ENCODE measurements at regions not wholly inside any gene's neighbourhood (a gene's known extent, or its start where the extent isn't known, plus 50 kb on each side); places are given as distances from the start of the nearest gene placed in this dataset.

- TF ChIP-seq ATF6 (CRISPR knock-in tag; IDR thresholded peaks at IDR 0.05) (no peak), C11orf30 (IDR thresholded peaks at IDR 0.05; ENCODE audit: low read depth) (peak; percentile 24; the same call in 1 of the 2 replicates), GATAD2A (IDR thresholded peaks at IDR 0.05) (no peak), NFRKB (IDR thresholded peaks at IDR 0.05; ENCODE audit: low read depth) (no peak), CREB5 (CRISPR knock-in tag; IDR thresholded peaks at IDR 0.05) (no peak), HDAC2 (IDR thresholded peaks at IDR 0.05) (no peak), TCF3 (CRISPR knock-in tag; IDR thresholded peaks at IDR 0.05) (no peak), ZNF134 (CRISPR knock-in tag; conservative IDR thresholded peaks at IDR 0.05) (no peak), ZNF354B (CRISPR knock-in tag; IDR thresholded peaks at IDR 0.05) (no peak), CBFA2T2 (conservative IDR thresholded peaks at IDR 0.05) (no peak), FOXP1 (CRISPR knock-in tag; IDR thresholded peaks at IDR 0.05) (no peak), ZNF277 (CRISPR knock-in tag; IDR thresholded peaks at IDR 0.05; ENCODE audit: borderline replicate concordance) (no peak), PTBP1 (IDR thresholded peaks at IDR 0.05; ENCODE audit: low read depth, low read length) (no peak), OTX1 (CRISPR knock-in tag; IDR thresholded peaks at IDR 0.05) (no peak), TBL1XR1 (IDR thresholded peaks at IDR 0.05; ENCODE audit: low read length in 2 of 2) (no peak), THRA (IDR thresholded peaks at IDR 0.05) (no peak), REST (IDR thresholded peaks at IDR 0.05; ENCODE audit: borderline replicate concordance) (no peak), REST (CRISPR knock-in tag; IDR thresholded peaks at IDR 0.05; ENCODE audit: low read depth) (no peak)
Observed at GRCh38 chr3:25915673-25916072, 125.8 kb downstream of the OXSM start (continued).

Data from K562 (cell line).